ENCODE measurements at regions not wholly inside any gene's neighbourhood (a gene's known extent, or its start where the extent isn't known, plus 50 kb on each side); places are given as distances from the start of the nearest gene placed in this dataset.

DNA sequence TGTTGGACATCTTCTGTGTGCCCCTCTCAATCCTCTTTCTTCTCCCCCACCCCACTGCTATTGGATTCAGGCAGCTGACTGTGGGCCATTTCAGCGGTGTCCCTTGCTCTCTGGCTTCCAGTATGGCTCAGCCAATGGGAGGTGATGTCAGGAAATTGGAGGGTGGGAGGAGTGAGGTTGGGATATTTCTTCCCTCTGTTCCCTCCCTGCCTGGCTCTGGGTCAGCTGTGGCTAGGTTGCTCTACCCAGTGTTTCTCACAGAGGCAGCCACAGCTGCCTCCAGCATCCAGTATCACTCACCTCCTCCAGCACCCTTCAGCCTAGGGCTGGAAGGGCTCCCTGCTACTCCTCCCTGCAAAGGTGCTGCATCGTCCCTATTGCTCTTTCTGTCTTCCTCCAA, 423.5 kb downstream of the MIAT start:
- no peak for DNase-seq
- H3K27me3 ChIP-seq: no peaks in the 10 kb centered on the region; the same call in 1 of the 2 replicates

DNA sequence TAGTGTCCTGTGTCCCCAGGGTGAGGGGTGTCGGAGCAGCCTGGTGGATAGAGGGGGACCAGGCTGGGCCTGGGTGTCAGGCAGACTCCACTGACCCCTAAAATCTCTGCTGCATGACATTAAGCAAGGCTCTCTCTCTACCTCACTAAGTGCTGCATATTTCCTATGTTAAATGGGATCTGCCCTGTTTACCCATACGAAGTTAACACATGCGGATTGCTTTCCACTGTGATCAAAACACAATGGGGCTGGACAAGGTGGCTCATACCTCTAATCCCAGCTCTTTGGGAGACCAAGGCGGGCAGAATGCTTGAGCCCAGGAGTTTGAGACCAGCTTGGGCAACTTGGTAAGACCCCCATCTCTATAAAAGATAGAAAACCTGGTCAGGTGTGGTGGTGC, 426.2 kb downstream of the MIAT start:
- DNase-seq: no peak
- Histone ChIP-seq H3K27me3 (no peaks in the 10 kb centered on the region), H3K36me3 (no peaks in the 10 kb centered on the region), H3K4me3 (no peak overlapping the region), H3K9me3 (0 out of 2 replicates have a peak, but pooled peaks cover 2% of the 10 kb centered on the region)

More for the DNA sequence above, 423.5 kb downstream of the MIAT start:
- no peaks in the 10 kb centered on the region for H3K36me3 ChIP-seq
- no peaks in the 10 kb centered on the region for H3K9me3 ChIP-seq
- no peak overlapping the region for H3K4me3 ChIP-seq

DNA sequence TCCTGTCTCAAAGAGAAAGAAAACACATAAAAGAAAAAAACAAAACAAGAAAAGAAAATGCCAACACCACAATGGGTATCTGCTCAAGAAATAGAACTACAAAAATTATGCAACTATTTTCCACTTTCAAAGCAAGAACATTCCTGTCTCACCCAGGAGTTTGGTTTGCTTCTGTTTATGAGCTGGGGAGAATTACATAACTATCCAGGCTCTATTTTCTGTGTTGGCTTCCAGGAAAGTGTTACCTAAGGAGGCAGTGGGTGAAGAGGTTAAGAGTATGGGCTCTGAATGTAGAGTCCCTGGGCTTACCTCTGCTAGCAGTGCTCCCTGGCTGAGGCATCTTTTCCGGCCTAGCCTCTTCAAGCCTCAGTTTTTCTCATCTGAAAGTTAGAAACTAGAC, 426.7 kb downstream of the MIAT start:
- no peaks in the 10 kb centered on the region for H3K27me3 ChIP-seq
- H3K36me3 ChIP-seq: no peaks in the 10 kb centered on the region
- 0 out of 2 replicates have a peak, but pooled peaks cover 2% of the 10 kb centered on the region for H3K9me3 ChIP-seq
- H3K4me3 ChIP-seq: no peak overlapping the region
- DNase-seq: no peak

DNA sequence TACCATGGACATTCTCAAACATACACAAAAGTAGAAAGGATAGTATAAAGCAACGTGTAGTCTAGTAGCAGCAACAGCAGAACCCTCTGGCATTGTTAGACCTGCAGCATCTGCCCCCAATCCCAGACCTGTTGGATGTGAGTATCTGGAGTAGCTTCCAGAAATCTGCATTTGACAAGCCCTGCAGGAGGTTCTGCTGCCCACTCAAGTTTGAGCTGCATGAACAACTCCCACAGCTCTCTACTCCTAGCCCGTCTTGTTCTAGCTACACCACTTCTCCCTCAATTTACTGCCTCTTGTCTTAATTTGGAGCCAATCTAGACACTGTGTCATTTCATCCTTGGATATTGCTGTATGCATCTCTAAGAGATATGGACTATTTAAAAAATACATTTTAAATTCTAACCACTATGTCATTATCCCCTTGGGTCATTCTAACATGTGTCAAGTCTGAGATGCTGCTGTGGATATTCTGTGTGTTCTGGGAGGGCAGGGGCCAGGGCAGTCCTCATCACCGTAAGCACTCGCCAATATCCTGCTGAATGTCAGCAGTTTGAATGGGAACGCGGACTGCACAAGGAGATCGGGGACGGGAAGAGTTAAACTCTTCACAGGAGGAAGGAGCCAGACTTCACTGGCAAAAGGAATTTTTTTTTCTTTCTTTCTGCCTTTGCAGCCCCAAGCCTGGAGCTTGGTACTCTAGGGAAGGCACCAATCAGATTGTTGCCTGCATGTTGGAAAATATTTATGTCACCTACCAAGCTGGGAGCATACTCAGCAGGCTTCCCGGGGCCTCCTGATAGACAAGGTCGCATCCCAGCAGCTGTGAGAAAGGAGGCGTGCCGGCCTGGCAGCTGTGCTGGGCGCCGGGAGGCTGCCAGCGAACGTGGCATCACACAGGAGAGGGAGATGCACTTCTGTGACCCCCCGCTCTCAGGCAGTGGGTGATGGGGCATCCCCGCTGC, 429.0 kb downstream of the MIAT start:
- no peak overlapping the region for H3K4me3 ChIP-seq
- no peaks in the 10 kb centered on the region for H3K27me3 ChIP-seq
- DNase-seq: no peak
- 0 out of 2 replicates have a peak, but pooled peaks cover 2% of the 10 kb centered on the region for H3K9me3 ChIP-seq
- H3K36me3 ChIP-seq: no peaks in the 10 kb centered on the region

DNA sequence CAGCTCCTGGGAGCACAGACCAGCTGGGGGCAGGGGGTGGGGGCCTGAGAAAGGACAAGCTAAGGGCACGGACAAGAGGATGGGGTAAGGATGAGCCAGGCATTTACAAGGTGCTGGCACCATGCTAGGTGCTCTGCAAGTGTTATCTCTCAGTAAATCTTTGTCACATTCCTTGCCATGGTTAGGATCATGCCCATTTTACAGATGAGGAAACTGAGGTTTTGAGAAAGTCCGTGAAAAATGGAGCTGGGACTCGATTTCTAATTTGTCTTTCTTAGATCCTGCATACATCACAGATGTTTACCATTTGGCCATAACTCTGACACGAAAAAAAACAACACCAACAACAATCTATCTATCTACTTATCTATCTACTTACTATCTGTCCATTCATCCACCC, 429.7 kb downstream of the MIAT start:
- no peak for DNase-seq
- Histone ChIP-seq H3K4me3 (no peak overlapping the region), H3K9me3 (0 out of 2 replicates have a peak, but pooled peaks cover 2% of the 10 kb centered on the region), H3K27me3 (no peaks in the 10 kb centered on the region), H3K36me3 (no peaks in the 10 kb centered on the region)

DNA sequence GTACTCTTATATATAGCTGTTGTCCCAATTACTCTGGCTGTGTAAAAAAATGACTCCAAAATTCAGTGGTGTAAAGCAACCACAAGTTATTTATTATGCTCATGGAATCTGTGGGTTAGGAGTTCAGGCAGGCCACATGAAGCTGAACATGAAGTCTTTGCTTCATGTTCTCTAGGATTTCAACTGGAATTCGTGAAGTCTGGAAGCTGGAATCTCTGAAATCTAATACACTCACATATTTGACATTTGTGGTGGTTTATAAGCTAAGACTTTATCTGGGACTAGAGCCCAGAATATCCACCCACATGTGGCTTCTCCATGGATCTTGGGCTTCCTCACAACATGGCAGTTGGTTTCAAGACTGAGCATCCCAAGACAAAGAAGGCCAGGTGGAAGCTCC, 430.6 kb downstream of the MIAT start:
- H3K36me3 ChIP-seq: no peaks in the 10 kb centered on the region
- H3K4me3 ChIP-seq: no peak overlapping the region
- H3K9me3 ChIP-seq: 0 out of 2 replicates have a peak, but pooled peaks cover 2% of the 10 kb centered on the region
- DNase-seq: no peak
- H3K27me3 ChIP-seq: no peaks in the 10 kb centered on the region

DNA sequence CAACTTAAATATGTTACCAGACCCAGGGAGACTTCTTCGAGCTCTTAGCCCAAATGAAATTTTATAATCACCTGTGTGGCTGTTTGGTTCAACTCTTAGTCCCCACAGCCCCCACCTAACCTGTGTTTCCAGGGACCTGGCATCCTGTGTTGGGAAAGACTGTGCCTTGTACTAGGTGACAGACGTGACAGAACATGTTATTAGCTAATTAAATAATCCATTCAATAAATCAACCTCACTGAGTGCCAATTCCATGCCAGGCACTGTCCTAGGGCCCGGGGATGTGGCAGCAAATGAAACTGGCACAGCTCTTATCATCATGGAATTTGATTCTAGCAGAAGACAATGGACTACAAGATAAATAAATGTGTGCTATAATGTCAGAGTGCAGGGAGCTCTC, 431.9 kb downstream of the MIAT start:
- Histone ChIP-seq H3K9me3 (0 out of 2 replicates have a peak, but pooled peaks cover 2% of the 10 kb centered on the region), H3K27me3 (no peaks in the 10 kb centered on the region), H3K36me3 (no peaks in the 10 kb centered on the region)

DNA sequence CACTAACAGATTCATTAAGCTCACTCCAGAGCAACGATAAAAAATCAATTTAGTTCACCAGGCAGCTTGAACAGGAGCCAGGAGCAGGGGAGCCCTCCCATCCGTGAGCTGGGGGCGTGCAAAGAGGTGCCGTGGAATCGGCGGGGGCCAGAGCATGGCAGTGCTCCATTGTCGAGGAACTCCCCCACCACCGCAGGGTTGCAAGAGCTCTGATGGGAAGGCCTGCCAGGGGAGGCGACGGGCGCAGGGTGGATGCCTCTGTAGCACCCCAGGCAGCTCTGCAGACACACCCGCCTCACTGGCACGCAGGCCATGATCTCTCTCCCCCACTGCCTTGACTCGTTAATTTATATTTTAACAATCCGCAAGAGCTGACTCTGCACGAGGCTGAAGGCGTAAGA, 433.2 kb downstream of the MIAT start:
- 0 out of 2 replicates have a peak, but pooled peaks cover 2% of the 10 kb centered on the region for H3K9me3 ChIP-seq
- no peaks in the 10 kb centered on the region for H3K36me3 ChIP-seq
- no peaks in the 10 kb centered on the region for H3K27me3 ChIP-seq
- H3K4me3 ChIP-seq: no peak overlapping the region
- no peak for DNase-seq

More for the DNA sequence above, 431.9 kb downstream of the MIAT start:
- DNase-seq: no peak
- H3K4me3 ChIP-seq: no peak overlapping the region

DNA sequence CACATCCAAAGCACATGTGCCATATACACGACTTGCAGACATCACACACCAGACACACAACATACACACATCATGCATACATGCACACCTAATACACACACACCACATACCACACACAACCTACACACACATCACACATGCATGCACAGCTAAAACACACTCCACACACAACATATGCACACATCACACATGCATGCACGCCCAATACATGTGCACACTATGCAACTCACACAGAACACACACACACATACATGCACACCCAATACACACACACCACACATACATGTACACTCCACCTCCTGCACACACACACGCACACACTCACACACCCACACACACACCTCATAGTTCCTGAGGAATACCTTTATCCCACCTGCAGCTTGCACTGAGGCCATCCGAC, 436.0 kb downstream of the MIAT start:
- no peak for DNase-seq

DNA sequence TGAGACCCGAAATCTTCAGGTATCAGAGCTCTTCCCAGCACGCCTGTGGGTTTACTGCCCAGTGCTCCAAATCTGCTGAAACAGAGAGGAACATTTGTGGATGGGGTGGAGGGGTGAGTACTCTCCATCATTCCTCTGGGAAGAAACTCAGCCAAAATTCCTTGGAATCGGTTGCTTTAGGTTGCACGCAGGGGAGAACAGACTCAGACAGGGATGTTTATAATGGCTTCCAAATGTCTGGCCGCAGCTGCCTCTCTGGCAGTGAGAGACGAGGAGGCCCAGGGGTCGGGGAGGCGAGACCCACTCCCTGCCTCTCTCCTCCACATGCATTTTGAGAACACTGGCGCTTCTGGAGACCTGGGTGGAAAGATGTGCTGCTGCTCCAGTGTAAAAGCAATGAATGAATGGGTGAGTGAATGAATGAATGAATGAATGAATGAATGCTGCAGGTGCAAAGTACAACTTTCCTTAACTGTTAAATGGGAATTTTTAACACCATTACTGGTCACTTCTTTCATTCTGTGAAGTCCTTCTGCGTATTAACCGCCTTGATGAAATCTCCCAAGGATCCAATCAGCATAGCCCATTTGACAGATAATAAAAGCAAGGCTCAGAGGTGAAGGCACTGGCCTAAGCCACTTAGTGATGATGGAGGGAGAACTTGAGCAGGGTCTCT, 437.4 kb downstream of the MIAT start:
- peak; percentile 68 for DNase-seq
- Histone ChIP-seq H3K4me3 (no peak overlapping the region), H3K36me3 (no peaks in the 10 kb centered on the region), H3K9me3 (no peaks in the 10 kb centered on the region), H3K27me3 (no peaks in the 10 kb centered on the region)

More for the DNA sequence above, 436.0 kb downstream of the MIAT start:
- no peaks in the 10 kb centered on the region for H3K36me3 ChIP-seq
- no peaks in the 10 kb centered on the region for H3K9me3 ChIP-seq
- H3K27me3 ChIP-seq: no peaks in the 10 kb centered on the region
- H3K4me3 ChIP-seq: no peak overlapping the region

DNA sequence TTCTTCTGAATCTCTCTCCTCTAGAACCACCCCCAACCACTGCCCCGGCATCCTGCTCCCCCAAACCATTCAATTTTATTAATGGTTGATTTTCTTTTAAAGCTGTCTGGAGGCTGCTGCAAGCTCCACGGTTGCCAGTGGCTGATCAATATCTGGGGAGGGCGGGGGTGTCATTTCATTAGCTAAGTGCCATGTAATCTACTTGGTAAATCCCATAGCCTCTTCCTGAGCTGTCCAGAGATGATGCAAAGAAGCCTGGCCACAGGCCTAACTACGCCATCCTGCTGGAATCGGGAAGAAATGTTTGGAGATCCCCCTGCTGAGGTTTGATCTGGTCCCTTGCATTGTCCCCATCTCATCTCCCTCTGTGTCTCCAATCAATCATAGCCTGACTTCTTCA, 440.1 kb downstream of the MIAT start:
- Histone ChIP-seq H3K36me3 (no peaks in the 10 kb centered on the region), H3K27me3 (no peaks in the 10 kb centered on the region), H3K4me3 (no peak overlapping the region), H3K9me3 (no peaks in the 10 kb centered on the region)
- no peak for DNase-seq

DNA sequence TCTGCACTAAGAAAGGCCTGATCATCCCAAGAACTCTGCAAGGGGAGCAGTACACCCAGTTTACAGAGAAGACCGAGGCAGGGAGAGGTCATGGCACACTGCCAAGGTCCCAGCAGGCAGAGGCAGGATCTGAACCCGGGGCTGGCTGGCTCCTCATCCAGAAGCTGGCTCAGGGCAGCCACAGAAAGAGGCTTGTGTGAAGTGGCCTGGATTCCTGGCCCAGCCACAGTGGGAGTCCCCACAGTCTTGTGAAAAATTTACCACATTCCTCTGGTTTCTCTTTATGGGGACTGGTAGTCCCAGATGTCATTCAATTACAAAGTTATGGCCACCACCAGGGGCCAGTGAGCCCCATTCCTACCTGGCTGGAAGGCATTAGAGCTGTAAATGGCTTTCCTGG, 440.5 kb downstream of the MIAT start:
- no peaks in the 10 kb centered on the region for H3K27me3 ChIP-seq
- H3K4me3 ChIP-seq: no peak overlapping the region
- DNase-seq: no peak
- H3K36me3 ChIP-seq: no peaks in the 10 kb centered on the region
- no peaks in the 10 kb centered on the region for H3K9me3 ChIP-seq

DNA sequence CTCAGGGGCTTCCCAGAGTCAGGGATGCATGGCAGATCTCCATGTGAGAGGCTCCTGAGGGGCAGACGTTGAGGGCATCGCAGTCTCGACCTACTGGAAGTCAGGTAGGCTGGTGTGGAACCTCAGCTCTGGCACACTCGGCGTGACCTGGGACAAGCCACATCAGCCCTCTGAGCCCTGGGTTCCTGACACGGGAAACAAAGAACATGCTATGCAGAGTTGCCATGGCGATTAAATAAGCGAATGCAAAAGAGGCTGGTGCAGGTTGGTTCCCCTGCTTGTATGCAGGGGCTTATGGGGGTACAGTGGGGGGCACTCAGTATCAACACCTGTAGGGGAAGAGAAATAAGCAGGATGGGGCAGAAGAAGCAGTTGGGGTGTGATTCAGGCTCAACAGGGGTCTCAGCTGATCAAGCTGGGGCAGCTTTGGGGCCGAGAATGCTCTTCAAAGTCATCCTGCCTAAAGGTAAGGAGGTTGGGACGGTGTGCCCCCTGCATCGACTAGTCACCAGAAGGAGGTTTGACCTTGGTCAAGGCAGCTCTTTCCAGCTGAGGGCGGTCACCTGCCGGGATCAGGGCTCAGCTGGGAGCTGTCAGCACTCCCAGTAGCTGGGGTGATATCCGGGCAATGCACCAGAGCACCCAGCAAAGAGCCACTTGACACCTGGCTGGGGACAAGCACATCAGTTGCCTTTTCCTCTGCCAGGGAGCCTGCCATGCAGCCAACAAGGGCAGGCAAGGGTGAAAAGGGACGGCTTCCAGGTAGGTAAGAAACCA, 442.7 kb downstream of the MIAT start:
- Histone ChIP-seq H3K4me3 (no peak overlapping the region), H3K9me3 (no peaks in the 10 kb centered on the region), H3K27me3 (no peaks in the 10 kb centered on the region), H3K36me3 (no peaks in the 10 kb centered on the region)
- DNase-seq: no peak

DNA sequence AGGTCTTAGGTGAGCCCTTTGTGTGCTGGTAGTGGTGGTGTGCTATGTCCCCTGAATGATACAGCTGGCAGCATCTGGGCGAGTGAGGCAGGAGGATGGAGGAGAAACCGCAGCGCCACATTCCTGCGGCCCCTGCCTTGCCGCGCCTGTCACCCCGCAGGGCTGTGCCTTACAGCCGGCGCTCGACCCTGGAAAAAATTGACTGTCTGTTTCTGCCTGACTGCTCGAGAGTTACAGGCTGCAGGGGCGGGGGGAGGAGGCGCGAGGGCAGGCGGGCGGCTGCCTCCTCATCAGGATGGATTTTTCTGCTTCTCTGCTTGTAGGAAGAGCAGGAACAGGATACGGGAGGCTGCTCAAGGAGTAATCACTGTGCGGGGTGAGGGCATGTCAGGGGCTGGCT, 443.4 kb downstream of the MIAT start:
- peak; percentile 57 for DNase-seq
- Histone ChIP-seq H3K4me3 (no peak overlapping the region), H3K27me3 (no peaks in the 10 kb centered on the region)

DNA sequence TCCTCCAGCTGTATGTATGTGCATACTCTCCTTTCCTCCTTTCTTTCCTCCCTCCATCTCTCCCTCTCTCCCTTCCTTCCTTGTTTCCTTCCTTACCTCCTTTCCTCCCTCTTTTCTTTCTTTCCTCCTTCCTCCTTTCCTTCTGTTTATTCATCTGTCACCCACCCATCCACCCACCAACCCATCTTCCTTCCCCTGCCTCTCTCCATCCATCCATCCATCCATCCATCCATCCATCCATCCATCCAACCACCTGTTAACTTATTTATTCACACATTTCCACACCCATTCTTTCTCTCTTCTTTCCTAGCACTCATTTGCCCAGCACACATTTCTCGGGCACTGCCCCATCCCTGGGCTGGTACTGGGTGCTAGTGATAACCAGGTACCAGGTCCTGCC, 443.9 kb downstream of the MIAT start:
- Histone ChIP-seq H3K9me3 (no peaks in the 10 kb centered on the region), H3K36me3 (no peaks in the 10 kb centered on the region), H3K27me3 (no peaks in the 10 kb centered on the region), H3K4me3 (no peak overlapping the region)
- no peak for DNase-seq

More for the DNA sequence above, 443.4 kb downstream of the MIAT start:
- Histone ChIP-seq H3K9me3 (no peaks in the 10 kb centered on the region), H3K36me3 (no peaks in the 10 kb centered on the region)

DNA sequence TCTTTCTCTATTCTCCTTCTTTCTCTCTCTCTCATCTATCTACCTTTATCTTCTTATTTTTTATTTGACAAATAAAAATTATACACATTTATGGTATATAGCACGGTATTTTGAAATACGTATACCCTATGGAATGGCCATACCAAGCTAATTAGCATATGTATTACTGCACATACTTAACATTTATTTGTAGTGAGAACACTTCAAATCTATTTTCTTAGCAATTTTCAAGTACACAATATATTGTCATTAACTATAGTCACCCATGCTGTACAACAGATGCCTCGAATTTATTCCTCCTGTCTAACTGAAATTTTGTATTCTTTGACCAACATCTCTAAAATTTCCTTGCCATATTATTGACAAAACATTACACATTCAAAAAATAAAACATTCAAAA, 447.1 kb downstream of the MIAT start:
- DNase-seq: no peak
- Histone ChIP-seq H3K4me3 (no peak overlapping the region), H3K36me3 (no peaks in the 10 kb centered on the region), H3K27me3 (no peaks in the 10 kb centered on the region), H3K9me3 (no peaks in the 10 kb centered on the region)

All from MG63 (cell line).